ENCODE measurements at regions not wholly inside any gene's neighbourhood (a gene's known extent, or its start where the extent isn't known, plus 50 kb on each side); places are given as distances from the start of the nearest gene placed in this dataset.

DNA sequence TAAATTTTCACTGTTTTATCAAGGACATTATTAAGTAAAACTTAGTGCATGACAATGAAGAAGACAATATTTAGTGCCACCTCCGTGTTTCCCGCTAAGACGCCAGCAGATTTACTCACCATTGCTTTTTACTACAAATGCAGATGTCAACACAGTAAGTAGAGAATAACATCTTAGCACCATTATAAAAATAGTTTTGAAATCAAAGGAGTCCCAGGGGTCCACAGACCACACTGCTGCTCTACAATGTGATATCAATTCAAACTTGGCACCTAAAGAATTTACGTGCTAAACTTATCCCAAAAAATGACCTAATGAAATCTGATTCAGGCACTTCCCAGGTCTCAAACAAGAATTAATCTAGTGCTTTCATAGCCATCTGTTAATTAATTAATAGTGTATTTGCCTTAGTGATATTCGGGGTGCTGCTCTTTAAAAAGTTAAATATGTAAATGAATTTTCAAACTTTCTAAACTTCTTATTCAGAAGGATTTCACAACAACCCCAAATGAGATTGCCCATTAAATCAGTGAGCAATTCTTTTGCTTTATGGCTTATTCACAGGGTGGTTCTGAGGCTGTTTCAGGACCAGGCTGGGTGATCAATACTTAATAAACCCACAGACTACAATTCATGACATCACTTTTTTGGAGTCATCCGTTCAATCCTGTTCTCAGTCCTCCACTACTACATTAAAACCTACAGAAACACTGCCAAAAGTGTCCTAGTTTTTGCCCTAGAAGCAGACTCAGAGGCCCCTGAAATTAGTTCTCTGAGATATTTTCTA is 161.3 kb upstream of the LMNTD1 start:
- Histone ChIP-seq H3K56ac (ENCODE audit: insufficient read length, low read depth, low read length) (no peak overlapping the region), H2BK5ac (ENCODE audit: insufficient read length, low read length) (no peak overlapping the region), H3T11ph (ENCODE audit: low read length) (no peak overlapping the region), H3K27me3 (ENCODE audit: insufficient read depth, low read length) (no peaks in the 10 kb centered on the region), H2BK20ac (ENCODE audit: low read depth, low read length, poor library complexity, severe bottlenecking) (no peak overlapping the region), H3K18ac (ENCODE audit: insufficient read length, low read depth, low read length) (no peak overlapping the region), H3K4ac (ENCODE audit: low read depth, low read length) (no peak overlapping the region), H4K8ac (replicated peaks; ENCODE audit: insufficient read length, low read depth, low read length) (no peak overlapping the region), H3K4me1 (ENCODE audit: insufficient read depth, low read length) (no peaks in the 10 kb centered on the region), H3K9me3 (ENCODE audit: control insufficient read depth, low read depth, low read length) (peaks cover 5% of the 10 kb centered on the region), H4K91ac (ENCODE audit: insufficient read length, low read depth, low read length) (no peak overlapping the region), H3K23ac (ENCODE audit: insufficient read length, low read depth, low read length) (no peak overlapping the region), H2AFZ (ENCODE audit: low read length) (no peak overlapping the region), H2AK5ac (ENCODE audit: insufficient read length, low read length) (no peak overlapping the region), H2BK12ac (ENCODE audit: insufficient read length, low read depth, low read length) (no peak overlapping the region), H3K79me2 (ENCODE audit: insufficient read depth, low read length) (no peaks in the 10 kb centered on the region), H3K23me2 (ENCODE audit: insufficient read length, low read depth, low read length, poor library complexity, severe bottlenecking) (no peaks in the 10 kb centered on the region), H3K14ac (ENCODE audit: insufficient read depth, low read length) (no peak overlapping the region), H3K4me2 (ENCODE audit: insufficient read depth, insufficient read length, low read length) (no peak overlapping the region), H2BK15ac (ENCODE audit: low read depth, low read length) (no peak overlapping the region), H3K27ac (ENCODE audit: insufficient read length, low read depth, low read length) (no peak overlapping the region), H4K20me1 (ENCODE audit: control insufficient read depth, insufficient read depth, insufficient read length) (no peaks in the 10 kb centered on the region), H3K9ac (ENCODE audit: extremely low read depth, insufficient read length, low read length) (no peak overlapping the region), H3K79me1 (ENCODE audit: insufficient read depth, low read depth, low read length, poor library complexity, severe bottlenecking) (no peaks in the 10 kb centered on the region), H2BK120ac (ENCODE audit: low read depth, low read length, poor library complexity, severe bottlenecking) (no peak overlapping the region), H4K5ac (ENCODE audit: insufficient read length, low read depth, low read length) (no peak overlapping the region)
- peaks cover 14 to 16% of the 10 kb centered on the region in 2 experiments for H3K9me3 Mint-ChIP-seq
- peaks cover 0 to 10% (median 6%) of the 10 kb centered on the region in 3 experiments; a peak in 4 of 7 replicates for H3K36me3 Mint-ChIP-seq (ENCODE audit: insufficient read depth in 1 of 3, low read depth in 3 of 3)
- no CpG with 5 or more reads among the region's 6 CpGs for WGBS (ENCODE audit: extremely low coverage, insufficient read length, low lambda C conversion rate)
- no peak overlapping the region for H3K4me3 Mint-ChIP-seq
- DNase-seq = no peak
- H3K27ac Mint-ChIP-seq = no peak overlapping the region
- H3K4me1 Mint-ChIP-seq = peaks cover 0 to 5% of the 10 kb centered on the region in 2 experiments; a peak in 1 of 4 replicates
- no peaks in the 10 kb centered on the region; the same call in 1 of the 2 replicates for H3K27me3 Mint-ChIP-seq (ENCODE audit: low read depth)
- TF ChIP-seq, protein P1, sequence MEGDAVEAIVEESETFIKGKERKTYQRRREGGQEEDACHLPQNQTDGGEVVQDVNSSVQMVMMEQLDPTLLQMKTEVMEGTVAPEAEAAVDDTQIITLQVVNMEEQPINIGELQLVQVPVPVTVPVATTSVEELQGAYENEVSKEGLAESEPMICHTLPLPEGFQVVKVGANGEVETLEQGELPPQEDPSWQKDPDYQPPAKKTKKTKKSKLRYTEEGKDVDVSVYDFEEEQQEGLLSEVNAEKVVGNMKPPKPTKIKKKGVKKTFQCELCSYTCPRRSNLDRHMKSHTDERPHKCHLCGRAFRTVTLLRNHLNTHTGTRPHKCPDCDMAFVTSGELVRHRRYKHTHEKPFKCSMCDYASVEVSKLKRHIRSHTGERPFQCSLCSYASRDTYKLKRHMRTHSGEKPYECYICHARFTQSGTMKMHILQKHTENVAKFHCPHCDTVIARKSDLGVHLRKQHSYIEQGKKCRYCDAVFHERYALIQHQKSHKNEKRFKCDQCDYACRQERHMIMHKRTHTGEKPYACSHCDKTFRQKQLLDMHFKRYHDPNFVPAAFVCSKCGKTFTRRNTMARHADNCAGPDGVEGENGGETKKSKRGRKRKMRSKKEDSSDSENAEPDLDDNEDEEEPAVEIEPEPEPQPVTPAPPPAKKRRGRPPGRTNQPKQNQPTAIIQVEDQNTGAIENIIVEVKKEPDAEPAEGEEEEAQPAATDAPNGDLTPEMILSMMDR (conservative IDR thresholded peaks at IDR 0.05) = no peak
